PC-9 (cell line): ENCODE measurements at regions not wholly inside any gene's neighbourhood (a gene's known extent, or its start where the extent isn't known, plus 50 kb on each side); places are given as distances from the start of the nearest gene placed in this dataset.

Experiments
- CTCF ChIP-seq: fragments of 200-600 bp; sonication (generic); conservative IDR thresholded peaks from 2 replicates; pipeline ENCODE4 v1.6.1; 2017; ENCODE audit warnings: mixed run types, antibody characterized with exemption, mild to moderate bottlenecking, moderate library complexity
- EZH2 ChIP-seq: fragments of 200-600 bp; sonication (generic); IDR thresholded peaks from 2 replicates; pipeline ENCODE4 v1.8.0; 2017; ENCODE audit warnings: antibody characterized with exemption, low read depth

DNA sequence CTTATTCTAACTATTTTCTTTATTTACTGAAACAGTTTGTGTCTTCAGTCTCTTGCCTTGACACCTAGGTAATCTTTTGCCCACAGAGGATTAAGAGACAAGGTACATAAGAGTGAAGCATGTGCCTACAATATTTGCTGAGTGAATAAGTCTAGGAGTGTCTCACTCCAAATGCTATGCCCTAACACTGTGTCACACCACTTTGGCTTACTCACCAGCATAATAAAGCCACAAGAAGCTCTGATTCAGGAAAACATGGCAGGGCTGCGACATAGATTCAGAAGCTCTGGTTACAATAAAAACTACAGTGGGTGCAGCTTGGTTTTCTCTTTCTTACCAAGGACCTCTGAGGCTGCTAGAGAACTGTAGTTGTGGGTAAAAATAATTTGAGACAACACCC, 127.1 kb downstream of the RBM46 start:
- TF ChIP-seq CTCF = no peak
- TF ChIP-seq EZH2 = no peak
